IPS-11a (cell line): ENCODE measurements at regions not wholly inside any gene's neighbourhood (a gene's known extent, or its start where the extent isn't known, plus 50 kb on each side); places are given as distances from the start of the nearest gene placed in this dataset.
"Not testable (repeated sequence)": the region's sequence is repeated elsewhere in the genome, so short reads cannot be mapped to it uniquely, and the experiment has no call there.

Experiments
- H3K4me3 ChIP-seq: one replicate; pipeline ENCODE4 v1.5.1; 2013; ENCODE audit warnings: low read depth, low read length, control low read depth

DNA sequence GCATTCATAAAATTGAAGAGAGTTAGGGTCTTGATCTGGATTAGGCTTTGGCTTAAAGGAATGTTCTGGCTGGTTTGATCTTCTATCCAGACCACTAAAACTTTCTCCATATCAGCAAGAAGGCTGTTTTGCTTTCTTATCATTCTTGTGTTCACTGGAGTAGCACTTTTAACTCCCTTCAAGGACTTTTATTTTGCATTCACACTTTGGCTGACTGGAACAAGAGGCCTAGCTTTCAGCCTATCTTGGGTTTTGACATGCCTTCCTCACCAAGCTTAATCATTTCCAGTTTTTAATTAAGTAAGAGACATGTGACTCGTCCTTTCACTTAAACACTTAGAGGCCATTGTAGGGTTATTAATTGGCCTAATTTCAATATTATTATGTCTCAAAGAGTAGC is 190.3 kb downstream of the RAB11FIP2 start:
- not testable (repeated sequence) for H3K4me3 ChIP-seq

DNA sequence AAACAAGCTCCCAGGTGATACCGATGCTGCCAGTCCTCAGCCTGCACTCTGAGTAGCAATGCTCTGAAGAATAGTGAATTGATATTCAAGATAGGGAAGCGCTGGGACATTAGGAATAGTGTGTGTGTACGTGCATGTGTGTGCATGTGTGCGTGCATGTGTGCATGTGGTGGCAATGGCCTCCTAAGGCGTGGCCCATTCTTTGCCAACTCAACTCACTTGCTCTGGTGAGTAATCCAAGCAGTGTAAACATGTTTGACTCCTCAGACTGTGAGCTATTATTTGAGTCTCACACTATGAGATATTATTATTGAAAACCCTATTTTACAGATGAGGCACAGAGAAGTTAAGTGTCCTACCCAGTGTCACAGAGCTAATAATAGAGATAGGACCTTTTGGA is 186.6 kb downstream of the RAB11FIP2 start:
- H3K4me3 ChIP-seq = no peak overlapping the region

DNA sequence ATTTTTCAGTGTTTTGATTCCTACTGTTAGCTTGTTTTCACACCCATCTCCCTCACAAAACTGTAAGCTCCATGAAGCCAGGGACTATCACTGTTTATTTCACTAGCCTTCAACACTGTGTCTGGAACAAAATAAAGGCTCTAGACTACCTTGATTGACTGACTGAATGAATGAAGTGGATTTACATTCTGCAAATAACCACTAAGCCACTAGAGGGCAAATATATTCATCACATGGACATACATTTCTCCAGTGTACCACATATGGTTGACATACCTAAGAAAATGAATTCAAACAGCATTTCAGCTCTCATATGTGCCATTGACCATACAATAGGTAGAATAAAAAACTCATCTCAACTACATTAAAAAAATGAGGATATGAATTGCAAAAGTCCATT is 185.9 kb downstream of the RAB11FIP2 start:
- no peak overlapping the region for H3K4me3 ChIP-seq

DNA sequence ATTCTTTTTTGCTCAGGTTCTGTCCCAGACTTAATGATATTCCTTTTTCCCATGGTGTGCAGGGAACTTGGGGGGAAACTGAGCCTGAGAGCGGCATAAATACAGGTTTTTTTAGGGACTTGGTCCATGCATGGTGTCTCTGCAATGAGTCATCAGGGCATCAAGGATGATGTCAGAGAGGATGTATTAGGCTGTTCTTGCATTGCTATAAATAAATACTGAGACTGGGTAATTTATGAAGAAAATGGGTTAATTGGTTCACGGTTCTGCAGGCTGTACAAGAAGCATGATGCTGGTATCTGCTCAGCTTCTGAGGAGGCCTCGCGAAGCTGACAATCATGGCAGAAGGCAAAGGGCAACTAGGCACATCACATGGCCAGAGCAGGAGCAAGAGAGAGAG is 185.4 kb downstream of the RAB11FIP2 start:
- H3K4me3 ChIP-seq = no peak overlapping the region

DNA sequence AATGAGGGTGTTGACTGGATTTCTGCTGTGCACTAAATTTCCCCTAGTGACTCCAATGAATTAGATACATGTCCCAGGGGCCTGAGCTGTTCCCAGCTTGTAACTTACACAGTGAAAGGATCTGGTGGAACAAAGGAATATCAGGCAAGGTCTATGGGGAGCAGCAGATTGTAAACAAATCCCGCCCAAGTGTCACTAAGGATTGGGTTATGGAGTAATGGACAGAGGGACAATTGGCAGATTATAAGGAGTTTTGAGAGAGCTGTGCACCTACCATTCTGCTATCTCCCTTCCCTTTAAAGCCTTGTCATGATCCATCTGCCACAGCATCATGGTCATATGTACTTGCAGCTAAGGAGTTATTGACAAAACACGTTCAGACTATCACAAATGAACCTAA is 183.0 kb downstream of the RAB11FIP2 start:
- H3K4me3 ChIP-seq = no peak overlapping the region

DNA sequence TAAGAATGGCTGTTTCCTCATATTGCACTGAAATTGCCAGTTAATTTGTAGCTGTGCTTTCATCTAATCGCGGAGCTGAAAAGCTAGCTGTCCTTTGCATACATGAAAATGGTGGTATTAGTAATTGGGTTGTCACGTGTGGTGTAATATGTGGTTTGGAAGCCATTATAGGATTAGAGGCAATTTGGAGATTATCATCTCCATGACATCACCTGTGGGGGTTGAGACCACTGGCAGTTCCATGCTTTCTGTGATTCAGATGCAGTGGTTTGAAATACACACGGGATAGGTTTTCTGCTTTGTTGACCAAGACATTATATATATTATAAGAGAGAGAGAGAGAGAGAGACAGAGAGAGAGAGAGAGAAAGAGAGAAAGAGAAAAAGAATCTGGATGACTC is 180.8 kb downstream of the RAB11FIP2 start:
- H3K4me3 ChIP-seq = no peak overlapping the region

DNA sequence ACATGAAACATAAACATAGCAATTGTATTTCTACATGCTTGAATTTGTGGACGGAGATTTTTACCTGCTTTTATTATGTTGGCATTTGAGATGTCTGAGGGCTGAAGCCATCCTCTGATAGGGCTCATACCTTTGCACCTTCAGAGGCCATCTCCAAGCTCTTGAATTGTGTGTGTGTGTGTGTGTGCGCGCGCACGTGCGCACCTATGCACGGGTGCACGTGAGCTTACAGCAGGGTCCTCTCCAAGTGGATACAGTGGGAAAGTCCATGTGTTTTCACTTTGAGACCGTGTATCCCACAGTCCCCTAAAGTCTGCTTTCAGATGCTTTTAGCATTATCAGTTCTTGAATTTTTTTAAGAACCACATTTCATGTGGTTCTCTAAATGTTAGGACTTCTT is 178.6 kb downstream of the RAB11FIP2 start:
- no peak overlapping the region for H3K4me3 ChIP-seq

DNA sequence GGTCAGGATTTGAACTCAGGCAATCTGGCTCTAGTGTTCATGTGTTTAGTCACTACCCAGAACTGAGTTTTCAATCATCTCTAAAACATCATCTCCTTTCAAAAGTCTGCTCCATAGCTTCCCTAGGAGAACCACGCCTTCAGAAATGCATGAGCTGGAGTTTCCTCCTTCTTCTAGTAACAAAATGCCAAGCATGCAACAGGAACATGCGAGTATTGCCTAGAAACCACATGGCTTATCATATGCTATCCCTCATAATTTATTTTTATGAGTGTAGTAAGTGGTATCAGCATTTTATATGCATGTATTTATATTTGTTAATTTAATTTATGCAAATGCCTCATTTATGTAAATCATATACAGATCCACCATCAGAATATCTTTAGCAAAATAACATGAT is 170.9 kb downstream of the RAB11FIP2 start:
- H3K4me3 ChIP-seq = no peak overlapping the region

DNA sequence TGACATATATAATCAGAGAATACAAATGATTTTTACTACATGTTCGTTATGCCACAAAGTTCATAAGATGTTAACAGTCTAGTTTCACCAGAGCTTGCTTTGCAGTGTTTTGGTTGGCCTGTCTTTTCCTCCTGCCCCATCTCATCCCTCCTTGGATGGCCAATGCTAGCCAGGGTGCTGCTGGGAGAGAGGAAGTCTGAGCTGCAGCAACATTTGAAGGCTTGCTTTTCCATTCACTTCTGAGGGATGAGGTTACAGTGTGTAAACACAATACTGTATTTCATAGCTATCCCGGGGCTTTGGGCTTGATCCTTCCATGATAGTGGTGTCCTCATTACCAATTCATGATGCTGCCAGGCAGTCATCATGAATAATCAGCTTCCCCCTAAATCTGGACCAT is 170.5 kb downstream of the RAB11FIP2 start:
- H3K4me3 ChIP-seq = no peak overlapping the region

DNA sequence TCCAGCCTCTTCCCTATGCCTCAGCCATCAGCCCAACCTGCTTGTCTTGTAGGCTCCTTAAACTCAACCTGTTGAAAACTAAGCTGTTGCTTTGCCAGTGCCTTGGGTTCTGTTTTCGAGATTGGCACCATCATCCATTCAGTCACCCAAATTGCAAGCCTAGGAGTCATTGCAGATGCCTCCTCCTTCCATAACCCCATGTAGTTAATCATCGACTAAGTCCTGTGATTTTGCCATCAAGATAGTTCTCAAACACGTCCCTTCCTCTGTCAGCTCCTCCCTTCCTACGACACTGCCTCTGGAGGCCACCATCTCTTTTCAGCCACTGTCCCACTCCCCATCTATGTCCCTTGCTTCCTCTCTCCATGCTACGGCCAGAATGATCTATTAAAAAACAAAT is 168.1 kb downstream of the RAB11FIP2 start:
- H3K4me3 ChIP-seq = no peak overlapping the region

DNA sequence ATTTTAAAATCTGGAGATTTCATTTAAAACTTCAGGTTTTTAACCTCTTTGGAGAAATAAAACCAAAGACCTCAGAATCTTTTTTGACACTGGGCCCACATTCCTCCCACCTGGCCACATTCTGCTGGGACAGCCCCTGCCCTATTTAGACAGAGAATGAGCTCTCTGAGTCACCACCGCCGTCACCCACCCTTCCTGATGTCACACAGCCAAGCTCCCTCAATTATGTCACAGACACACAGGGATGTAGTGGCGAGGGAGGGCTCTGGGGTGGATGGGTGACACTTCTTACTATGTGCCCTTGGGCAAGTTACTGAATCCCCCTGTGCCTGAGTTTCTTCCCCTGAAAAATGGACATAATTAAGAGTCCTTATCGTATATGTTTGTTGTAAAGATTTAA is 162.6 kb downstream of the RAB11FIP2 start:
- no peak overlapping the region for H3K4me3 ChIP-seq

DNA sequence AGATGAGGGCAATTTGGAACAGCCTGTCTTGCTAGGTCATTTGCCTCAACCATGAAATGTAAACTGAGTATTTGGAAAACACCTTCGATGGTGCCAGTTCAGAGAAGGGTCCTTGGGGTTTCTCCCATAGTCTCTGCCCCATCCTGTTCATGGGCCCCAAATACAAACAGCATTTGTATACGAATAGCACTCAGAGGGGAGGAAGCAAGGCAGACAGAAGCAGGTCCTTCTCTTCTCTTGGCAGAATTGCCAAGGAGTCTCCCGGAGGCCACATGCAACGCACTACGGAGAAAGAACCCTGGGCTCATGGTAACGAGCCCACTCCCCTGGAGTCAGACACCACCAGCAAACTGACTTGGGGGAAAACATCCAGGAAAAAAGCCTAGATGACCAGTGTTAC is 162.1 kb downstream of the RAB11FIP2 start:
- no peak overlapping the region for H3K4me3 ChIP-seq

DNA sequence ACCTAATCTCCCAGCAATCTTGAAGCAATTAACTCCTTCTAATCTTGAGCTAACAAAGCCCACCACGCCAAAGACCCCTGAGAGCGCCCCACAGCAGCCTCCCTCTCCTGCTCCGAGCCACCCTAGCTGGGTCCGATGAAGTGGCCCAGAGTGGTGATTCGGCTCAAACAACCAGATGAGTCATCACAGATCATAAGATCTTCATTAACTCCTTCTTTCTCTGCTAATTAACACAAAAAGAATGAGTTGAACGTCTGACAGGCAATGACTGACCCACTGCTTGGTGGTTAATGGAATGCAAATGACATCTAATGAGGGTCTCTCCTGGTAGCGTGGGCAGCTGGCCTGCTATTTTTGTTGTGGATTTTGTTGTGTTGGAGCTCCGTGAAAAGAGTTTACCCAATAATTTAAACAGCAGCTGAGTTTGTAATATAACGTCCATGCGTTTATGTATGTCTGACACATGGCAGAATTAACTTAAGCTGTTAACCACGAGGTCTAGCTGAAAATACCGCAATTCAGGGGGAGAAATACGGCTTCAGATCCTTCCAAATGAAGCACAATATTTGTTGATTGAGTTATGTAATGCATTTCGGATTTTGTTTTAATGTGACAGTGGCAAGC is 161.4 kb downstream of the RAB11FIP2 start:
- H3K4me3 ChIP-seq = no peak overlapping the region

DNA sequence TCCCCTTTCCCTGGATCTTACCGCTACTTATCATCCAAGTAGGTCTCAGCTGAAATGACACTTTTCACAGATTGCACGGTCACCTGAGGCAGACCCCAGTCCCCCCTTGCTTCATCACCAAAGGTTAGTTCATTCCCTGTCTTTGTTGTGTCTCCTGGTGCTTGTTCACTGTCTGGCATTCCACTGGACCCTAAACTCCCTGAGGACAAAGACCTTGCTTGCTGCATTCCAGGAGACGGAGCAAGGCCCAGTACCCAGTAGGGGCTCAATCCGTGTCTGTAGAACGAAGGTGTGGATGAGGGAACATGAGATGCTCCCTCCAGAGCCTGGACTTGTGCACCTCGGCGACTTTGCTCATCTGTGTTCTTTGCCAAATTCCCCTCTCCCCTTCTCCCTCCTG is 160.0 kb downstream of the RAB11FIP2 start:
- H3K4me3 ChIP-seq = no peak overlapping the region

DNA sequence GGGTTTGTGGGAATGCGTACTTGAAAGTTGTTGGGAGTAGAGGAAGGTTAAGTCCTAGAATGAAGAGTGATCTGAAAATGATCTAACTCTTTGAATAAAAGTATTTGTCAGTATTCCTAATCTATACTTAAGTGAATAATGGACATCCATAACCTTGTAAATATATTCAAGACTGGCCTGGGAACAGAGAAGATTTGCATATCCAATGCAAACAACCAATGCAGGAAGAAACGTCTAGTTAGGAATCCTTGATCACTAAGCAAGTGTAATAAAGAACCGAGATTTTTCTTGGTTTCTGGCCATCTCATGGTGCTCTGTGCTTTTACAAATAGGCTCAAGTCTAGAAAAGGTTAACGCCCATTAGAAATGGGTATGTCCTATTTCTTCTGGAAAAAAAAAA is 157.1 kb downstream of the RAB11FIP2 start:
- H3K4me3 ChIP-seq = no peak overlapping the region

DNA sequence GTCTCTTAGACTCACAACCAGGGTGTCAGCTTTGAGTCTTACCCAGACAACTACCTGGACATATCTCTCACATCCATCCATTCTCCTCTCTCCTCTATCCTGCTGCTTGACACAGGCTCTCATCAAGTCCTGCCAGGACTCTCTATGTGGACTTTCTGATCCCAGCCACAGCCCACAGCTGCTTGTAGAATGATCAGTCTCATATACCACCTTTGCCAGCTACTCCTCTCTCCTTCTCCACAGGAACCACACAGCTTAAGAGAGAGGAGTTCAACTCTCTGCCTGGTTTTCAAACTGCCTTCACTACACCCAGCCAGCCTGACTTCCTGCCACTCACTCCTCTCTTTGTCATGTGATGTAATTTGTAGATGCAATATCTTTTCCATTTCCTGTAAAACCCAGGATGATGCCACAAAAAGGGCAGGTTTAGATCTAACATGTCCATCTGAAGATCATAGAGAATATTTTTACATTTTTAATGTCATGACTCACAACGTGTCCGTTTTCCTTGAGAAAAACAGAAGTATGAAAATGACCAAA is 154.0 kb downstream of the RAB11FIP2 start:
- no peak overlapping the region for H3K4me3 ChIP-seq

DNA sequence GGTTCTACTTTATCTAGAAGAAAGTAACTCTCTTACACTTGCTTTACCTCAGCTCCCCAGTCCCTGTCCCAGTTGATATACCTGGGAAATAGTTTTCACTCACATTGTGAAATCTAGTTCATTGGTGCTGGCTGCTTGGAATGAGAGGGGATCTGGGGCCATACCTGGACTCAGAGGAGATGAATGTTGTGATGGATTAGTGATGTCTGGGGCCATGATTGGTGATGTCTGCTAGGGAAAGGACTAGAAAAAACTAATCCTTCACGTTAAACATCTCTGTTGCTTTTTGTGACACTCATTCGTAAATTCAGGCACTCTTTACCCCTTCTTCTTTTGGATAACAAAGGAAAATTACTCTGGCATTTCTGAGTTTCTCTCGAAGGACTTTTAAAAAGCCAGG is 152.4 kb downstream of the RAB11FIP2 start:
- no peak overlapping the region for H3K4me3 ChIP-seq

DNA sequence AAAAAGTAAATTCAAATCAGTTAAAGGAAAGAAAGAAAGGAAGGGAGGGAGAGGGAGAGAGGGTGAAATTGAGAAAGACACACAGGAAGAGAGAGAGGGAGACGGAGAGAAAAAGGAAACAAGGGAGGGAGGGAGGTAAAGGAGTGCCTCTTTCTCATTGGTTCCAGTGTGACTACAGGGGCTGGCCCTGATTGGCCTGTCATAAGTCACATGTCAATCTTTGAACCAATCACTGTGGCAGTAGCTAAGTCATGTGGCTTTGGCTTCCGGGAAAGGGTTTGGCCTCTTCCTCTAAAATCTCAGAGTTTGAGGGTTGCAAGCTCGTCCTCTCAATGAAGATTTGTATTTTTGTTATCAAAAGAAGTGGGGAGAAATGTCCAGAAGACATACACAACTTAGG is 150.2 kb downstream of the RAB11FIP2 start:
- H3K4me3 ChIP-seq = no peak overlapping the region

DNA sequence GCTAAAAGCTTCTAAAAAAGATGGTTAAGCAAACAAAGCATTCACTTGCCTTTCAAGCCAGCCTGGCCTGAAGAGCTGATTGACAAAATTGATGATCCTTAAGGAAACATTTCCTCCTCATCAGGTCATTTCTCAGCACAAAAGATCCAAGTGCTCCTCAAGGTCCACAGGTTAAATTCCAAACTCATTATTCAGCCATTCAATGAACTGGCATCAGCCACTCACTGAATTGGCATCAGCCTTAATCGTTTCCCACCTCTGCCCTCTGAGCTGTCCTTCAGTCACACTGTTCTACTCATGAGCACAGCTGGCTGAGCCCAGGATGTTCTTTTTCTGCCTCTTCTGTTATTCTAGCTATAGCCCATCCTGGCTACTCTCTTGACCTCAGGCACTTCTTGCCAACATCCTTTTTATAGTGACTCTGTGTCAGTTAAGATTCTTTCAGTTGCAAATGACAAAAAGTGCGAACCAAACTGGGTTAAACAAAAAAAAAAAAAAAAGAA is 147.5 kb downstream of the RAB11FIP2 start:
- H3K4me3 ChIP-seq = no peak overlapping the region

DNA sequence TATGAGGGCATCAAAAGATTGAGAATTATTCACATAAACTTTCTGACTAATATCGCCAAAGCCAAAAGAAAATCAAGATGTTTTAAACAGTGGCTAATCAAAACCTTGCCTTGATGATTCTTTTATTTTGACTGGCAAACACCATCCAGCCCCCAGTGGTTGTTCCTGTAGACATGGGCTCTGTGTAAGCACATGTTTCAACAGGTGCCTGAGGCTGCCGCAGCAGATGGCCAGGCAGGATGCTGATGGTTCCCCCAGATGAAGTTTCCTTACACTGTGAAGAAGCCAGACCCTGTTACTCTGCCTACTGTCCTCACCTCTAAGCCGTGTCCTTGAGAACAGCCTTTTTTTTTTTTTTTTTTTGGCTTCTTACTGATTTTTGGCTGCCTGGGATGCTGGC is 146.5 kb downstream of the RAB11FIP2 start:
- H3K4me3 ChIP-seq = no peak overlapping the region

DNA sequence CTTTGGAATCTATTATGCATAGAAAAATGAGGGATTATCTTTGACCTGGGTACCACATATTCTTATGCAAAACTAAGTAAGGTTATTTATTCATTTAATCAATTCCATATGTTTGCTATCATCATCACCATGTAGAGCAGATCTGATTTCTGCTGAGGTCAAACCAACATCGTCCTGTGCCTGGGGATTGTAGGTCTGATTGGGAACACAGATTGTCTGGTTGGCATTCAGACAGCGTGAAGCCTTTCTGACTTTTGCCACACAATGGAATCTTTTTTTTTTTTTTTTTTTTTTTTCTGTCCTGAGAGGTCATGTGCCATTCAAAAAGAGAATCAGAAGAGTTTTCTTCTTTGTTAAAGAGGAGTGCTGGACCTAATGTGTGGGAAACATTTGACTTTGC is 142.9 kb downstream of the RAB11FIP2 start:
- no peak overlapping the region for H3K4me3 ChIP-seq

DNA sequence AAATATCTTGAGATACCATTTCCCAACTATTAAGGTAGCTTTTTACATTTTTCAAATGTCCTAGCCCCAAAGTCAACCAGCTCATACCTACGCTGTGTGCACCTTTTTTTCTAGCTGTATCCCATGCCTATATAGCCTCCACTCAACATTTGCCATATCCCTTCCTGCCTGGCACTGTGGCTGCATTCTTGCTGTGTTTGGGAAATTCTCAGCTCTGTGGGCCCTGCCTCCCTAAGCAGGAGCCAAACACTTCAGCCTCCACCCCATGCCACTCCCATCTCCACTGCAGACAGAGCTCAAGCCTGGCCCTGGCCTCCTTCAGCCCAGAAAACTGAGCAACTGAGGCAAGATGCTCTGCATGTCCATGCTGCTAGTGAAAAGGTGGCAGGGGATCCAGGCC is 141.3 kb downstream of the RAB11FIP2 start:
- no peak overlapping the region for H3K4me3 ChIP-seq

DNA sequence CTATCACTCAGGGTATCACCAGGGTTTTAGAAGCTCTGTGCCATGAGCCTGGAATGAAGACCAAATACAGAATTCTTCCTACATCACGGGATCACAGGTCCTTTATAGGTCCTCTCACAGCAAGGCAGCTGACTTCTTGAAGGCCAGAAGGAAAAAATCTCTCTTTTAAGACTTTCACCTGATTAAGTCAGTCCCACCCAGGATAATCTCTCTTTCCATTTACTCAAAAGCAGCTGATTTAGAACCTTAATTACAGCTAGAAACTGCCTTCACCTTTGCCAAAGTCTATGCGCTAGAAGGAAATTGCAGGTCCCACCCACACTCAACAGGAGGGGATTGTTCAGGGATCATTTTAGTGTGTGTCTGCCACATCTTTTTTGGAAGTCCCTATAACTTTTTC is 135.1 kb downstream of the RAB11FIP2 start:
- no peak overlapping the region for H3K4me3 ChIP-seq
